CD4-positive, alpha-beta T cell treated with Interferon gamma for 1 hour (primary cell): ENCODE measurements at regions not wholly inside any gene's neighbourhood (a gene's known extent, or its start where the extent isn't known, plus 50 kb on each side); places are given as distances from the start of the nearest gene placed in this dataset.
"Not testable (repeated sequence)": the region's sequence is repeated elsewhere in the genome, so short reads cannot be mapped to it uniquely, and the experiment has no call there.

Experiments used
- DNase-seq: peaks from one replicate; pipeline ENCODE4 v3.0.0-alpha.2; 2020

DNA sequence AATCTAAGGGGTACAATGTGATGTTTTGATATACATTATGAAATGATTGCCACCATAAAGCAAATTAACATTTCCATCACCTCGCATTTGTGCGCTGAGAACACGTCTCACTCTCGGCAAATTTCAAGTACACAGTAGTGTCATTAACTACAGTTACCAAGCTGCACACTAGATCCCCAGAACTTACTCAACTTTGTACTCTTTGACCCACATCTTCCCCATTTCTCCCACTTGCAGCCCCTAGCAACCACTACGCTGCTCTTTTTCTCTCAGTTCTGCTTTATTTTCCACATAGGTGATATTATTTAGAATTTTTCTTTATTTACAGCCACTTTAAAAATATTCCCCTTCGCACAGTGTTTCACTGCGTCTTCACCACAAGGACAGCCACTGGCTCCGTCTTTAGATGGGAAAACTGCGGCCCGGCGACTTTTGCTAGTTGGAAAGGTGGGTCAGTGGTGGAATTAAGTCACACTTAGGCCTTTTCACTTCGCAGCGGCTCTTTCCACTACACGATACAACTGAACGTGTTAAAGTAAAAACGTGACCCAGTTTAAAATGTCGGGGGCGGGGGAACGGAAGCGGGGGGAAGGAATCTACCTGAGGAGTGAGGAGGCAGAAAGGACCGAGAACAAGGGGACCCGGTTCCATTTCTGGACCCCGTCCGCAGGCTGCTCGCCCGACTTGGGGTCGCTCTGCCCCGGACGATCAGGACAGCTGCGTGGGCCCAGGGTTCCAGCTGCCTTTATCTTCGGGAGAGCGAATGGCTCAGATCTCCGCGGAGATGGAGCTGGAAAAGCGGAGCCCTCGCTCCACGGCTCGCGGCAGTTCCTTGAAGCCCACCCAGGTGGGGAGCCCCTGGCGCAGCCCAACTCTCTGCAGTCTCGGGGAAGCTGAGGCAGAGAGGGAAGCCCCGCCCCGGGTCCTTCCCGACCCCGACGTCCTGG is 486.1 kb downstream of the UQCRFS1 start:
- DNase-seq: no peak

DNA sequence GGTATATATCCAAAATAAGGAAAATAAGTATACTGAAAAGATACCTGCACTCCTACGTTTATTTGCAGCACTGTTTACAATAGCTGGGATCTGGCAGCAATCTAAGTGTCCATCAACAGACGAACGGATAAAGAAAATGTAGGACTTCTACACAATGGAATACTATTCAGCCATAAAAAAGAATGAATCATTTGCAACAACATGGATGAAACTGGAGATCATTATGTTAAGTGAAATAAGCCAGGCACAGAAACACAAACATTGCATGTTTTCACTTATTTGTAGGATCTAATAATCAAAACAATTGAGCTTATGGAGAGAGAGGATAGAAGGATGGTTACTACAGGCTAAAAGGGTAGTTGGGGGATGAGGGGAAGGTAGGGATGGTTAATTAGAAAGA is 494.0 kb downstream of the UQCRFS1 start:
- no peak for DNase-seq

DNA sequence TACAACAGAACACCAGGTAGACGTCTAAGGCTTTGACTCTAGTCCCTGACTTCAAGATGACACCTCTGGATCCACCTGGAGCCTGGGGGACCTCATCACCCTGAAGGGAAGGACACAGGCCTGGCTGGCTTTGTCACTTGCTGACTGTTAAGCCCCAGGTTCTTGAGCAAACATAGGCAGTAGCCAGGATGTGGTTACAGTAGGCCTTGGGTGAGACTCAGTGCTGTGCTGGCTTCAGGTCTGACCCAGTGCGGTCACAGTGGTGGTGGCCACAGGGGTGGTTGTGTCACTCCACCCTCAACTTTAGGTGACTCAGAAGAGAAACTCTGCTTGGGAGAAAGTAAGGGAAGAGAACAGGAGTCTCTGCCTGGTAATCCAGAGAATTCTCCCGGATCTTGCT is 497.8 kb downstream of the UQCRFS1 start:
- peak; percentile 4 for DNase-seq

DNA sequence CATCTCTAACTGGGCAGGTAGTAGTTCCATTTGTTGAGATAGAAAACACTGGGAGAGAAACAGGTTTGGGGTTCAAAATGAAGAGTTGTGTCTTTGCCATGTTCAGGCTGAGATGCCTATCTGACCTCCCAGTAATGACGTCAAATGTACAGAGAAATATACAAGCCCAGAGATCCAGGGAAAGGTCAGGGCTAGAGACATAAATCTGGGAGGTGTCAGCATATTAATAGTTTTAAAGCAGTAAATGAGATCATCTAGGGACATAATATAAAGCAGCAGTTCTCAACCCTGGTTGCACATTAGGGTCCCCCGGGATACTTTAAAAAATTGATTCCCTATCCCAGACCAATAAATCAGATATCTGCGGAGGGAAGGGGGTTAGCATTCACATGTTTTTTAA is 501.5 kb downstream of the UQCRFS1 start:
- DNase-seq: no peak

DNA sequence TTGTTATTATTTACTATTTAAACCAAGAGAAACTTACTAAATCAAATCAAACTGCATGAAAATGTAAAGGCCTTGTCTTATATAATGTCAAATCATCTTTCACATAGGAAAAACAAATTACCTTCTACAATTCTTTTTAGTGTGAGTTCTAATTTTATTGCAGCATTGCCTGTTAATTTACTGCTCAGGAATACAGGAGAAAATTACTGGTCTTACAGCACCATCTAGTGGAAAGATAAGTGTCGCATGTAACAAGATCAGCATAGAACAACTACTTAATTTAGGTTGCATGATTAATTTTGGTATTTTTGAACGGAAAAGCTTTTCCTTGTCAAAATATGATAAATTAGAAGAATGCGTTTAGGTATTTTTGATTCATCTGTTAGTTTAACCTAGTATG is 502.7 kb downstream of the UQCRFS1 start:
- no peak for DNase-seq

DNA sequence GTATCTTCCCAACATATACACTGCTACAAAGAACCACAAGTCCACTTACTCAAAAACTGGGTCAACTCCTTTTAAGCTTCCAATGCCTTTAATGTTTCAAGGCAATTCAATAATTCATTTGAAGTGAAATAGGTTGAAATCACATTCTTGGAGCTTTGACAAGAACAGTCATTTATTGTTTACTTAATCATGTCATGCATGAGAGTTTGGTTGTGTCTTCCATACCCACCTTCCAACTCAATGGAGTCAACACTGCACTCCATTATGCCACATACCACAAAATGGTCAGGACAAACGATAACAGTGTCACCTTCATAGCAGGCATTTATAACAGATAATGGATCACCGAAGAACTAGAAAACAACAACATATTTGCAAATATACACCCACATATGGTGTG is 506.3 kb downstream of the UQCRFS1 start:
- no peak for DNase-seq

DNA sequence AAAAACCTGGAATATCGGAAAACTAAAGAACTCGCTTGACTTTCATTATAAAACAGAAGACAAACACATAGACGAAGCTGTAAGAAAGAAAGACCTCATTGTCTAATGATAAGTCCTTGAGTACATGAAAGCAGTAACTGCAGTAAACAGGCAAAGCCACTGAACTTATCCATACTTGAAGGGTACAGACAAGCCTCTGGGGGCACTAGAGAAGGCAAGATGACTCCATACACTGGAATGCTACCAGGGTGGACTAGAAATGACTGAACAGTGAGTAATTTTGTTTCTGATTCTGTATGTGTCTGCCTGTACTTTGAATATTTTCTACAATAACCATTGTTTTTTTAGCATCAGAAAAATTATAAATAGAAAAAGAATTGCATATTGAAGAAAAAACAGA is 507.9 kb downstream of the UQCRFS1 start:
- DNase-seq: no peak

DNA sequence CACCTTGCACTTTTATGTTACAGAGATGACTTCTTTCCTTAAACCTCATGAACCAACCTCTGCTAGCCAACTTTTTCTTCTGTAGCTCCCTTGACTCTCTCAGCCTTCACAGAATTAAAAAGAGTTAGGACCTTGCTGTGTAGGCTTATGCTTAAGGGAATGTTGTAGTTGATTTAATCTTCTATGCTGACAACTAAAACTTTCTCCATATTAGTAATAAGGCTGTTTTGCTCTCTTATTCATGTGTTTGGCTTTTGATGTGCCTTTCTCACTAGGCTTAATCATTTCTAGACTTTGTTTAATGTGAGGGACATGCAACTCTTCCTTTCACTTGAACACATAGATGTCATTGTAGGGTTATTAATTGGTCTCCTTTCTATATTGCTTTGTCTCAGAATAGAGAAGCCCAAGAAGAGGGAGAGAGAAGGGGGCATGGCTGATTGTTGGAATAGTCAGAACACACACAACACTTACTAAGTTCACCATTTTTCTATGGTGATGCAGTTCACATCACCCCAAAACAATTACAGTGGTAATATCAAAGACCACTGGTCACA is 509.5 kb downstream of the UQCRFS1 start:
- no peak for DNase-seq

DNA sequence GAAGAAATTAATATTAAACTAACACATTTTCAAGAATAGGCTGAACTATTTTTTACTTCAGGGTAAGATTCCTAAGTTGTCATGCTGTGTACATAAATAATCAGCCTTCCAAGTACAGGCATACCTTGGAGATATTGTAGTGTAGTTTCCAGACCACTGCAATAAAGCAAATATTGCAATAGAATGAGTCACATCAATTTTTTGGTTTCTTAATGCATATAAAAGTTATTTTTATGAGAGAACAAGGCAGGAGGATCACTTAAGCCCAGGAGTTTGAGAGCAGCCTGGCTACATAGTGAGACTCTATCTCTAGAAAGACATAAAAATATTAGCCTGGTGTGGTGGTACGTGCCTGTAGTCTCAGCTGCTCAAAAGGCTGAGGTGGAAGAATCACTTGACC is 511.5 kb downstream of the UQCRFS1 start:
- no peak for DNase-seq

DNA sequence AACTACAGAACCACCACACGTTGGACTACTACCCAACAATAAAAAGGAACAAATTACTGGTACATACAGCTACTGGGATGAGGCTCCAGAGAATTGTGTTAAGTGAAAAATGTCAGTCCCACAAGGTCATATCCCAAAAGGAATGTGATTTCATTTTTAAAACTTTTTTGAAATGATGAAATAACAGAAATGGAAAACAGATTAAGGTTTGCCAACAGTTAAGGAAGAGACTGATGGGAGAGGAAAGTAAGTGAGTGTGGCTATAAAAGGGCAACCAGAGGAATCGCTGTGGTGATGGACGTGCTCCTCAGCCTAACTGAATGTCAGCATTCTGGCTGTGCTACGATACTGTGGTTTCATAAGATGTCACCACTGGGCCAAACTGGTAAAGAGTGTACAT is 512.8 kb downstream of the UQCRFS1 start:
- no peak for DNase-seq

DNA sequence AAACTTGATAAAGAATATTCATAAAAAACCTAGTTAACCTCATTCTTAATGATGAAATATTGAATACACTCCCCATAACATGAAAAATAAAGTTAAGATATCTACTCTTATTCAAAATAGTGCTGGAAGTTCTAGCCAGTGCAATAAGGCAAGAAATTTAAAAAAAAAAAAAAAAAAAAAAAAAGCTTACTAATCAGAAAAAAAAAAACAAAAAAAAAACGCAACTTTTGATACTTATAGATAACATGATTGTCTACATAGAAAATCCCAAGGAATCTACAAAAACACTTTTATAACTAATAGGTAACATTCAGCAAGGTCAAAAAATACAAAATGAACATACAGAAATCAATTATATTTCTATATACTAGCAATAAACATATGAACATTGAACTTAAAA is 515.6 kb downstream of the UQCRFS1 start:
- DNase-seq: no peak

DNA sequence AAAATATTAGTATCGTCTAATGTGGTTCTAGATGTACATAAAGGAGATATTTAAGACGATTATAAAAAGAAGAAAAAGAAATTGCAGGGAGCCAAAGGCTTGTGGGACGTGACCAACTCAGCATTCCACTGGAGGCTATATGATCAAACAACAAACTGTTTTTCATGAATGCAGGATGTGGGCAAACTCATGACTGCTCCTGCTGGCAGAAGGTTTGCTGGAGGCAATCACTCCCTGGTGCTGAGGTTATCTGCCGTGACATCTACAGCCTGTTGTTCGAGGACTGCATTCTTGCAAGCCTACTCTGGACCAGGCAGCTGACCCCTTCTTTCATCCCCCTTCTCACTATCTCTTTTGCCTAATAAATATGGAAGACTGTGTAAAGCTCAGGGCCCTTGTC is 518.1 kb downstream of the UQCRFS1 start:
- DNase-seq: no peak

DNA sequence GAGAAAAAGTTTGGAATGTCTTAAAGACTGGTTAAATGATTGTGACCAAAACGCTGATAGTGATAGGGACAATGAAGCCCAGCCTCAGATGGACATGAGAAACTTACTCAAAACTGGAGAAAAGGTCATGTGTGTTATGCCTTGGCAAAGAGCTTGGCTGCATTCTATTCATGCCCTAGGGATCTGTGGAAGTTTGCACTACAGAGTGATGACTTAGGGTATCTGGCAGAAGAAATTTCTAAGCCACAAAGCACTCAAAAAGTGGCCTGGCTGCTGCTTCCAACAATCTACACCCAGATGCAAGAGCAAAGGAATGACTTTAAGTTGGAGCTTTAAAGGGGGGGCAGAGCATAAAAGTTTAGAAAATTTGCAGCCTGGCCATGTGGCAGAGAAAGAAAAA is 521.3 kb downstream of the UQCRFS1 start:
- no peak for DNase-seq

DNA sequence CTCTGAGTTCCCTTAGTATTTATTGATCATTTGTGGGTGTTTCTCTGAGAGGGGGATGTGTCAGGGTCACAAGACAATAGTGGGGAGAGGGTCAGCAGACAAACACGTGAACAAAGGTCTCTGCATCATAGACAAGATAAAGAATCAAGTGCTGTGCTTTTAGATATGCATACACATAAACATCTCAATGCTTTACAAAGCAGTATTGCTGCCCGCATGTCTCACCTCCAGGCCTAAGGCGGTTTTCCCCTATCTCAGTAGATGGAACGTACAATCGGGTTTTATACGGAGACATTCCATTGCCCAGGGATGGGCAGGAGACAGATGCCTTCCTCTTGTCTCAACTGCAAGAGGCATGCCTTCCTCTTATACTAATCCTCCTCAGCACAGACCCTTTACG is 523.5 kb downstream of the UQCRFS1 start:
- DNase-seq: not testable (repeated sequence)

DNA sequence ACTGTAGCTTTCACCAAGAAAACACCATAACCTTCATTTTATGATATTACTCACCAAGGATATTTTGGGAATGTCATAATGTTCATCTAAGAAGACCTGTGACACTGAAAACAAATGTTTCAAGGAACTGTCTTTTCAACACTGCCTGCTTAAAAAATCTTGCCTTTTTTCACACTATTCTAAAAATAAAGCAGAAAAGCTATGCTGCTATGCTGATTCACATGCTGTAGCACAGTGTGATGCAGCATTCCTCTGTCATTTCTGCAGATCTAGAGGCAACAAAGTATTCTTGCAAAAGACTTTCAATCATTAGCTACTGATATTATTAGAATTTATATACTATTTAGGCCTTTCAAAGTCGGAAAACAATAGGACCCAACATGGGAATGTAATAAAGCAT is 525.7 kb downstream of the UQCRFS1 start:
- no peak for DNase-seq

DNA sequence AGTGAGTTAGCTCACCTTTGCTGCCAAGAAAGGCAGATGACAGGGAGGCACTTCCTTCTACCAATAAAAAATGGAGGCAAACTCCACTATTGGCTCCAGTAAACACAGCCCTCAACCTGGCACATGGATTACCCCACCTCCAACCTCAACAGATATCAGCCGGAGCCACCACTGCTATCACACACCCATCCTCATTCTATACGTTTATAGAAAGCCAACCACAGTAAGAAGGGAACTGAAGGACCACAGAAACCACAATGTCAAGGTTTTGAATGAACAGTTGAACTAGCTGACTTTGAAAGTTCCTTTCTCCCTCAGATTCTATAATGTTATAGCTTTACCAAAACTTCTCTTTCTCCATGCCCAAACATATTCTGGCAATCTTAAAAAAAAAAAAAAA is 526.2 kb downstream of the UQCRFS1 start:
- DNase-seq: no peak

DNA sequence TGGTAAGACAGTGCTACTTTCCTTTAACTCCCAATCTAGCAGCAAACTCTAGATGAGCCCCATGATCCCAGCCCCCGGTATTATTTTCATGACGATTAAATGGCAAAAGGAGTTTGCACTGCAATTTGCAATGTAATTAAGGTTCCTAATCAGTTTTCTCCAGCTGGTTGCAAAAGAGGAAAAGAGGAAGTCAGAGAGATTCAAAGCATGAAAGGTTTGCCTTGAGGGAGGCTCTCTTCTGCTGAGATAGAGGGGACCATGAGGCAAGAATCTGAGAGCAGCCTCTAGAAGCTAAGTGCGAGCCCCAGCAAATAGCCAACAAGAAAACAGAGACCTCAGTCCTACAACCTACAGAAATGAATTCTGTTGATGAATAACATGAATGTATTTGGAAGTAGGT is 527.1 kb downstream of the UQCRFS1 start:
- DNase-seq: no peak

DNA sequence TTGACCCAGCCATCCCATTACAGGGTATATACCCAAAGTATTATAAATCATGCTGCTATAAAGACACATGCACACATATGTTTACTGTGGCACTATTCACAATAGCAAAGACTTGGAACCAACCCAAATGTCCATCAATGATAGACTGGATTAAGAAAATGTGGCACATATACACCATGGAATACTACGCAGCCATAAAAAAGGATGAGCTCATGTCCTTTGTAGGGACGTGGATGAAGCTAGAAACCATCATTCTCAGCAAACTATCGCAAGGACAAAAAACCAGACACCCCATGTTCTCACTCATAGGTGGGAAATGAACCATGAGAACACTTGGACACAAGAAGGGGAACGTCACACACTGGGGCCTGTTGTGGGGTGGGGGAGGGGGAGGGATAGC is 527.9 kb downstream of the UQCRFS1 start:
- not testable (repeated sequence) for DNase-seq

DNA sequence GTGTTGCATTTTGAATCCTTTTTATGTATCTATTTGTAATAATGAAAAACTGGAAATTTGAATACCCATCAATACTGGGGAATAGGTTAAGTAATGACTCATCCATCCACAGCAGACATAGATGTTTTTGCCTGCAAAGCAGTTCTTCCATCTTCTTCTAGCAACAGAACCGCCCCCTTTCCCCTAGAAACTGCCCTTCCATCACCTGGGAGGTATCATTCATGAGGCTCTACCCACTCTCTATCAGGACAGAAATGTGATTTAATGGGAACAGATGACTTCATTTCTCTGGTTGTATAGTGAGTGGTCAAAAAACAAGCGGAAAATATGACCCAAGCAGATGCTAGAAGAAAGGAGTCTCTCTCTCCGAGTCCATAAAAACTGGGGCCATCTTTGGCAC is 532.8 kb downstream of the UQCRFS1 start:
- no peak for DNase-seq

DNA sequence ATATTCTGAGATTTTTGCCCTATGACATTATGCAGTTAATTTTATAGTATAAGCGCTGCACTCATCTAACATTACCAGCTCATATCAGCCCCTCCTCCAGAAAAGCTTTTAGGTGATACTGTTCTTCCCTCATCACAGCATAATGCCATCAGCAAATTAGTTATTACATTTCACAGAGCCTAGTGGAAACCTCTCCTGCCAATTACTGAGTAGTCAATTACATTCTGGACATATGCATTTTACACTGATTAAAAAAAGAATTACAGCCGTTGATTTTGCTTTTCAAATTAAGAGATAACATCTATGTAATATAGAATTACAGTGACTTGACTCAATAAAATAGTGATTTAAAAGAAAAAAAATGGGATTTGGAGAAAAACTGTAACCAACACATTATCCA is 542.1 kb downstream of the UQCRFS1 start:
- no peak for DNase-seq

DNA sequence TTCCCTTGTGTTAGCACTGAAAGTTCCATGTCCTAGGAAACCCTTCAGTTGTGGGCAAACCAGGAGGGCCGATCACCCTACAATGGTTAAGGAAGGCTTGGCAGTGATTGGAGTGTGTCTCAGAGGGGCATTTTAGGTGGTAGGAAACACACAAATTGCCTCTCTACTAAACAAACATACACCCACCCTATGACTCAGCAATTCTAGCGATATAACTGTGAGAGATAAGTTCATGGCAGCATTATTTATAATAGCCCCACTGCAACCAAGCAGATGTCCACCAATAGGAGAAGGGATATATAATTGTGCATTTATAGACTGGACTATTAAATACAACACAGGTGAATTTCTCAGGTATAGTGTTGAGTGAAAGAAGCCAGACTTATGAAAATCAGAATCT is 543.1 kb downstream of the UQCRFS1 start:
- DNase-seq: no peak

DNA sequence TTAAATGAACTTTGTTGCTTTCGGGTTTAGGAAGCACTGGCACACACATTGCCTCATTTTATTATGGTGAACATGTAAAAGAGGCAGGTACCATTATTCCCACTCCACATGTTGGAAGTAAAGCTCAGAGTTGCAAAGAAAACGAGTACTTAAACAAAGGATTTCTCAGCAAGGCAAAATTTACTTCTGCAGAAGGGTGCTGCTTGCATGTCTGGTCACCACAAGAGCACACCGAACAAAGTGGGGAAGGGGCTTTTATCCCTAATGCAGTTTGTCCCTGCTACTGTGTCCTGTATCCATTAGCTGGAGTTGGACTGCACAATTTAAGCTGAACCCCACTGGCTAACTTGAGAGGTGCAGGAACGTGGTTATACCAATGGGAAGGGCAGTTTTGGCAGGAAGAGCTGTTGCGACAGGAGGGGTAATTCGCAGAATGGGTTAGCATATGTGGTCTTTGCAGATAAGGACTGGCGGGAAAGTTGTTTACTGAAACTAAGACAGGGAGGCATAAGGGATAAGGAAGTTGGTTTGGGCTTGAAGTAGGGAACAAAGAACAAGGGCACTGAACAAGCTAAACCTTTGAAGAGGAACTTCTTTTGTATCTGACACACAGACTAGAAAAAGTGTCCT is 545.5 kb downstream of the UQCRFS1 start:
- DNase-seq: no peak

DNA sequence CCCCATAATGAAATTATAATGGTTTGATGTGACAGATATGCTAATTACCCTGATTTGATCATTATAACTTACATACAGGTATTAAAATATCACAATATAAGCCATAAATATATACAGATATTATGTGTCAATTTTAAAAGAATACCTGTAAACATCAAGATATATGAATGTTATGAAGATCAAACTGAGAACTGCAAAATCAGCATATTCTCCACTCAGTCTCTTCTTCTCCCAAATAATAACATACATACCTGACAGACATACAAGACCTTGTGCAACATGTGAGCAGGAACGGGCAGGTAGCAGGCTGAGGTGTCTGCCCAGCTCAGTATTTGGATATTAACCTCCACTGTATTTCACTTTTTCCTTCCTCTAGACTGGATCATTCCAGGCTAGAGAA is 547.2 kb downstream of the UQCRFS1 start:
- DNase-seq: no peak

DNA sequence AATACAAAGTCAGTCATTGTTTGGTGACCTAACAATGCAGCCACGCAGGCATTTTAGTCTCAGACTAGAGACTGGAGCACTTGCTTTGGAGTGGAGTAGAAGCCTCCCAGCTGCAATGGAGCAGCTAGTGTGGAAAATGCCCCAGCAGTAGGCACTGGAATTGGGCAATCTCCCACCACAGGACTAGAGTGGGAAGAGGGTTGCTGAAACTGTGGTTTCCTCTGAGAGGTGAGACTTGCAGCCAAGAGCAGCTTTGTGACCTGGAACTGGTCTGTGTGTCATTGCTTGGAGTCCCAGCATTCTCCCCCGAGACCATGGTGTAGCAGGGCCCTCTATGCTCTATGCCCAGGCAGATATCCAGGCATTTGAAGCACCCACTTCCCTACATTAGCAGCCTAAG is 556.3 kb downstream of the UQCRFS1 start:
- DNase-seq: no peak
